ENCODE measurements at regions not wholly inside any gene's neighbourhood (a gene's known extent, or its start where the extent isn't known, plus 50 kb on each side); places are given as distances from the start of the nearest gene placed in this dataset.

- no peak for TF ChIP-seq CTCF (conservative IDR thresholded peaks at IDR 0.05)
- Histone ChIP-seq H2BK120ac (ENCODE audit: low read depth, low read length, poor library complexity, severe bottlenecking) (no peak overlapping the region), H4K20me1 (ENCODE audit: control insufficient read depth, insufficient read depth, insufficient read length) (no peaks in the 10 kb centered on the region), H2BK15ac (ENCODE audit: low read depth, low read length) (no peak overlapping the region), H2AFZ (ENCODE audit: low read length) (no peak overlapping the region), H3K79me2 (ENCODE audit: insufficient read depth, low read length) (no peaks in the 10 kb centered on the region), H3K4ac (ENCODE audit: low read depth, low read length) (no peak overlapping the region), H4K8ac (replicated peaks; ENCODE audit: insufficient read length, low read depth, low read length) (no peak overlapping the region), H4K5ac (ENCODE audit: insufficient read length, low read depth, low read length) (no peak overlapping the region), H3K9ac (ENCODE audit: extremely low read depth, insufficient read length, low read length) (no peak overlapping the region), H3K56ac (ENCODE audit: insufficient read length, low read depth, low read length) (no peak overlapping the region), H2BK20ac (ENCODE audit: low read depth, low read length, poor library complexity, severe bottlenecking) (no peak overlapping the region), H3K9me3 (ENCODE audit: control insufficient read depth, low read depth, low read length) (no peaks in the 10 kb centered on the region), H3K4me1 (ENCODE audit: insufficient read depth, low read length) (no peaks in the 10 kb centered on the region), H3K14ac (ENCODE audit: insufficient read depth, low read length) (no peak overlapping the region), H3K27me3 (ENCODE audit: insufficient read depth, low read length) (no peaks in the 10 kb centered on the region; the same call in 1 of the 2 replicates), H3K79me1 (ENCODE audit: insufficient read depth, low read depth, low read length, poor library complexity, severe bottlenecking) (no peaks in the 10 kb centered on the region), H3T11ph (ENCODE audit: low read length) (no peak overlapping the region), H2BK12ac (ENCODE audit: insufficient read length, low read depth, low read length) (no peak overlapping the region), H3K23me2 (ENCODE audit: insufficient read length, low read depth, low read length, poor library complexity, severe bottlenecking) (no peaks in the 10 kb centered on the region), H3K27ac (ENCODE audit: insufficient read length, low read depth, low read length) (no peak overlapping the region), H2AK5ac (ENCODE audit: insufficient read length, low read length) (no peak overlapping the region), H4K91ac (ENCODE audit: insufficient read length, low read depth, low read length) (no peak overlapping the region), H3K18ac (ENCODE audit: insufficient read length, low read depth, low read length) (no peak overlapping the region), H3K23ac (ENCODE audit: insufficient read length, low read depth, low read length) (no peak overlapping the region), H3K4me2 (ENCODE audit: insufficient read depth, insufficient read length, low read length) (no peak overlapping the region), H2BK5ac (ENCODE audit: insufficient read length, low read length) (no peak overlapping the region)
- Mint-ChIP-seq H3K27me3 (ENCODE audit: low read depth) (peaks cover 24% of the 10 kb centered on the region), H3K4me3 (no peak overlapping the region), H3K36me3 (ENCODE audit: insufficient read depth in 1 of 3, low read depth in 3 of 3) (no peaks in the 10 kb centered on the region), H3K4me1 (peaks cover 34 to 37% of the 10 kb centered on the region in 2 experiments), H3K27ac (no peak overlapping the region), H3K9me3 (no peaks in the 10 kb centered on the region)
- WGBS (ENCODE audit: extremely low coverage, insufficient read length, low lambda C conversion rate), result no CpG with 5 or more reads among the region's 7 CpGs
- peak; percentile 19 for DNase-seq
These were observed 165.6 kb downstream of the ABHD5 start for GRCh38 chr3:43856351-43856750.

Data from H9 (cell line).